DND-41 (cell line): ENCODE measurements at regions not wholly inside any gene's neighbourhood (a gene's known extent, or its start where the extent isn't known, plus 50 kb on each side); places are given as distances from the start of the nearest gene placed in this dataset.

Experiments
- EZH2 ChIP-seq: IDR thresholded peaks from 3 replicates; pipeline ENCODE4 v1.6.1; 2012; ENCODE audit warnings: borderline replicate concordance, low read depth, mild to moderate bottlenecking, moderate library complexity, low read length, inconsistent platforms; ENCODE audit not compliant: severe bottlenecking
- TF ChIP-seq, protein P1 (sequence below): IDR thresholded peaks from 2 replicates; pipeline ENCODE4 v1.5.1; 2012; ENCODE audit warnings: borderline replicate concordance, low read length, moderate library complexity, mild to moderate bottlenecking; ENCODE audit not compliant: poor library complexity, severe bottlenecking; ENCODE audit errors: extremely low read depth

DNA sequence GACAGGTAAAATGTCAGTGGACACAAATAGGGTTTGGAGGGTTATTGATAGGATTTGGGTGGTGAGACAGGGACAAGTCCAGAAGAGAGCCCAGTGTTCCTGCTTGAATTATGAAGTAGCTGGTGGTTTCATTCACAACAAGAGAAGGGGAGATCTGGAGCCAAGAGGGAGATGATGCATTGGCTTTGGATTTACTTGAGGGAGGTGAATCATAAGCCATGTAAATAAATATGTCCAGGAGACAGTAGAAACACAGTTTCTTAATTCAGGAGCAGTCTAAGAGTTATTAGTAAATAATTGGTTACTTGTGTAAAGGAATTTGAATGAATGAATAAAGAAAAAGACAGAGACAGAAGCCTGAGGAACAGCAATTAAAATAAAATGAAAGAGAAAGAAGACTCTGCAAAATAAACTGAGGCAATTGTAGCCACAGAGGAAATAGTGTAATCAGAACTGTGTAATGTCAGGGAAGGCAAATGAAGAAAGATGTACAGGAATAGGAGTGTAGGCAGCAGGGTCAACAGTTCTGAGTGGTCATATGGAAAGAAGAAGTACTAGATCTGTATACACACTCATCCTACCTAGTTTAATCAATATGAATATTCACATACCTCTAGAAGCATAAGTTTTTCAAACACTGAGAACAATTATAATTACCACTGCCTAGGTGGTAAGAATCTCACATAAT lies 50.2 kb upstream of the CXCL8 start:
- TF ChIP-seq, protein P1, sequence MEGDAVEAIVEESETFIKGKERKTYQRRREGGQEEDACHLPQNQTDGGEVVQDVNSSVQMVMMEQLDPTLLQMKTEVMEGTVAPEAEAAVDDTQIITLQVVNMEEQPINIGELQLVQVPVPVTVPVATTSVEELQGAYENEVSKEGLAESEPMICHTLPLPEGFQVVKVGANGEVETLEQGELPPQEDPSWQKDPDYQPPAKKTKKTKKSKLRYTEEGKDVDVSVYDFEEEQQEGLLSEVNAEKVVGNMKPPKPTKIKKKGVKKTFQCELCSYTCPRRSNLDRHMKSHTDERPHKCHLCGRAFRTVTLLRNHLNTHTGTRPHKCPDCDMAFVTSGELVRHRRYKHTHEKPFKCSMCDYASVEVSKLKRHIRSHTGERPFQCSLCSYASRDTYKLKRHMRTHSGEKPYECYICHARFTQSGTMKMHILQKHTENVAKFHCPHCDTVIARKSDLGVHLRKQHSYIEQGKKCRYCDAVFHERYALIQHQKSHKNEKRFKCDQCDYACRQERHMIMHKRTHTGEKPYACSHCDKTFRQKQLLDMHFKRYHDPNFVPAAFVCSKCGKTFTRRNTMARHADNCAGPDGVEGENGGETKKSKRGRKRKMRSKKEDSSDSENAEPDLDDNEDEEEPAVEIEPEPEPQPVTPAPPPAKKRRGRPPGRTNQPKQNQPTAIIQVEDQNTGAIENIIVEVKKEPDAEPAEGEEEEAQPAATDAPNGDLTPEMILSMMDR: no peak
- TF ChIP-seq EZH2: no peak
